ENCODE measurements at regions not wholly inside any gene's neighbourhood (a gene's known extent, or its start where the extent isn't known, plus 50 kb on each side); places are given as distances from the start of the nearest gene placed in this dataset.

DNA sequence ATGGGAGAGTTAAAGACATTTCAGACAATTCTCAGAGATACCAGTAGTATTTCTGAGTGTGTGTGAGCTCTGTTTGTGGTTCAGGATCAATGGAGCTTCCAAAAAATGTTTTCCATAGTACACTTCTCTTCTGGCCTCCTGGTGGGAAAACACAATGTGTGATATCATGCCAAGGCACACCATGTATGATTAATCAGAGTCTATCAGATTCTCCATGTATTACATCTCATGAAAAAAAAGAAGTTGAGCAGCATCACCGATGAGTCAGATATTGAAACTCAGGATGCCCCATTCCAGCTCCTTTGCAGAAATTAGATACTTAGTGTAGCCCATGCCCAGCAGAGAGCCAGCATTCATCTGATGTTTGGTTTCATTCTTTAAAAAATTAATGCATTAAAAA lies 620.3 kb upstream of the POU3F3 start:
- TF ChIP-seq GATA2 (IDR thresholded peaks at IDR 0.05; ENCODE audit: low read depth, low read length) (no peak), GATA3 (IDR thresholded peaks at IDR 0.05; ENCODE audit: low read depth, low read length) (no peak)
